ENCODE measurements at regions not wholly inside any gene's neighbourhood (a gene's known extent, or its start where the extent isn't known, plus 50 kb on each side); places are given as distances from the start of the nearest gene placed in this dataset.

DNA sequence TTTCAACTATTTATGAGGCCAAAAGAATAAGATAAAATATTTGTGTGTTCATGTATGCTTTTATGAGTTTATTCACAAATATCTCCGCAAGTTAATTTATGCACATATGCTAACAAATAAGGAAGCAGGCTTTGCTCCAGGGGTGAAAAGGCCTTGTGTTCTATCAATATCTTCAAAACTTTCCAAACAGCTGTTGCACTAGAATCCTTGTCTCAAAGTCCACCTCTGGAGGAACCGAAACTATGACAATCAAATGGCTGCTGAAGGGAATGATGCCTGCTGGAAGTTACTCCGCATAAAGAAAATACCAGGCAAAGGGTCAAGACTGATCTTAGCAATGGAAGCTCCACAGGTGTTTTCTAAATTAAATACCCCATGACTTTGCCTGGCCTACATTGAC is 145.0 kb upstream of the GHITM start:
- H3K79me2 ChIP-seq (ENCODE audit: insufficient read depth, low read length), result no peaks in the 10 kb centered on the region
- H4K20me1 ChIP-seq (ENCODE audit: insufficient read depth, low read length), result no peaks in the 10 kb centered on the region
- H3K4me1 ChIP-seq (ENCODE audit: insufficient read depth, low read length, severe bottlenecking), result no peaks in the 10 kb centered on the region
- H3F3A ChIP-seq (ENCODE audit: insufficient read depth, low read length), result no peaks in the 10 kb centered on the region
- H3K27me3 ChIP-seq (ENCODE audit: insufficient read depth, low read length), result 0 out of 2 replicates have a peak, but pooled peaks cover 5% of the 10 kb centered on the region
- no peaks in the 10 kb centered on the region for H3K9me2 ChIP-seq (ENCODE audit: low read depth, low read length)
- H3K27ac ChIP-seq (ENCODE audit: low read depth, low read length, poor library complexity, severe bottlenecking), result no peak overlapping the region
- no peak overlapping the region for H3K4me3 ChIP-seq (ENCODE audit: low read depth, low read length, poor library complexity, severe bottlenecking)
- H3K9ac ChIP-seq (ENCODE audit: low read length), result no peak overlapping the region
- no peak overlapping the region for H3K4me2 ChIP-seq (ENCODE audit: low read length)
- TF ChIP-seq, protein P1, sequence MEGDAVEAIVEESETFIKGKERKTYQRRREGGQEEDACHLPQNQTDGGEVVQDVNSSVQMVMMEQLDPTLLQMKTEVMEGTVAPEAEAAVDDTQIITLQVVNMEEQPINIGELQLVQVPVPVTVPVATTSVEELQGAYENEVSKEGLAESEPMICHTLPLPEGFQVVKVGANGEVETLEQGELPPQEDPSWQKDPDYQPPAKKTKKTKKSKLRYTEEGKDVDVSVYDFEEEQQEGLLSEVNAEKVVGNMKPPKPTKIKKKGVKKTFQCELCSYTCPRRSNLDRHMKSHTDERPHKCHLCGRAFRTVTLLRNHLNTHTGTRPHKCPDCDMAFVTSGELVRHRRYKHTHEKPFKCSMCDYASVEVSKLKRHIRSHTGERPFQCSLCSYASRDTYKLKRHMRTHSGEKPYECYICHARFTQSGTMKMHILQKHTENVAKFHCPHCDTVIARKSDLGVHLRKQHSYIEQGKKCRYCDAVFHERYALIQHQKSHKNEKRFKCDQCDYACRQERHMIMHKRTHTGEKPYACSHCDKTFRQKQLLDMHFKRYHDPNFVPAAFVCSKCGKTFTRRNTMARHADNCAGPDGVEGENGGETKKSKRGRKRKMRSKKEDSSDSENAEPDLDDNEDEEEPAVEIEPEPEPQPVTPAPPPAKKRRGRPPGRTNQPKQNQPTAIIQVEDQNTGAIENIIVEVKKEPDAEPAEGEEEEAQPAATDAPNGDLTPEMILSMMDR (IDR thresholded peaks at IDR 0.05; ENCODE audit: low read length), result no peak
- TF ChIP-seq EZH2 (IDR thresholded peaks at IDR 0.05; ENCODE audit: borderline replicate concordance, low read length), result no peak
- H3K36me3 ChIP-seq (ENCODE audit: insufficient read depth, low read length), result no peaks in the 10 kb centered on the region
- no peaks in the 10 kb centered on the region for H3K9me3 ChIP-seq (ENCODE audit: low read length)
- no peak overlapping the region for H2AFZ ChIP-seq (ENCODE audit: low read length)

DNA sequence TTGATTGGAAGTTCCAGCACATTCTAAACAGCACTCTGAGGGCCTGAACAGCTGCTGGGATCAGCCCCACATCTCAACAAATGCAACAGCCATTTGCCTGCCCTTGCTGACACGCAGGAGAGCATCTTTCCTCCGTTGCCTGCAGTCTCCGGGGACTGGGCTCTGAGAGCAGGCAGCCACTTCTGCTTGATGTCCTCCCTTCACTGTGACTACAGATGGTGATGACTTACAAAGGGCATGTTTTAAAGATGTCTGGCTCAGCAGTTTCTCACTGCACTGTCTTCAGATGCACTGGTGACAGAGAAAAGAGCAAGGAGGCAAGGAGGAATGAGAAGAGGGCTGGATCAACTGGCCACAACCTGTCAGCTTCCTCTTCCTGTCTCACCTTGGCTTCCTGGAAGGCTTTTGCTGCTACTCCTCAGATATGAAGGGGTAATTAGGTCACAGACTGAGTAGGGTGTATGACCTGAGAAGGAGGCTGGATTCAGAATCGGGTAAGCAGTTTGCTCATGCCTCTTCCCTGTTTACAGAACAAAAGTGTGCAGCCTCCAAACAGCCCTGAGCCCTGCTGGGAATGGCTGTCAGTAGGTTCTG is 143.5 kb upstream of the GHITM start:
- Histone ChIP-seq H3K4me1 (ENCODE audit: insufficient read depth, low read length, severe bottlenecking) (no peaks in the 10 kb centered on the region), H3K4me3 (ENCODE audit: low read depth, low read length, poor library complexity, severe bottlenecking) (no peak overlapping the region), H3K36me3 (ENCODE audit: insufficient read depth, low read length) (no peaks in the 10 kb centered on the region), H2AFZ (ENCODE audit: low read length) (no peak overlapping the region), H3K27me3 (ENCODE audit: insufficient read depth, low read length) (0 out of 2 replicates have a peak, but pooled peaks cover 5% of the 10 kb centered on the region), H3K79me2 (ENCODE audit: insufficient read depth, low read length) (no peaks in the 10 kb centered on the region), H3F3A (ENCODE audit: insufficient read depth, low read length) (no peaks in the 10 kb centered on the region), H3K27ac (ENCODE audit: low read depth, low read length, poor library complexity, severe bottlenecking) (no peak overlapping the region), H3K9ac (ENCODE audit: low read length) (no peak overlapping the region), H3K9me2 (ENCODE audit: low read depth, low read length) (no peaks in the 10 kb centered on the region), H4K20me1 (ENCODE audit: insufficient read depth, low read length) (no peaks in the 10 kb centered on the region), H3K4me2 (ENCODE audit: low read length) (no peak overlapping the region), H3K9me3 (ENCODE audit: low read length) (no peaks in the 10 kb centered on the region)
- TF ChIP-seq, protein P1 (IDR thresholded peaks at IDR 0.05; ENCODE audit: low read length), result no peak
- TF ChIP-seq EZH2 (IDR thresholded peaks at IDR 0.05; ENCODE audit: borderline replicate concordance, low read length), result no peak

DNA sequence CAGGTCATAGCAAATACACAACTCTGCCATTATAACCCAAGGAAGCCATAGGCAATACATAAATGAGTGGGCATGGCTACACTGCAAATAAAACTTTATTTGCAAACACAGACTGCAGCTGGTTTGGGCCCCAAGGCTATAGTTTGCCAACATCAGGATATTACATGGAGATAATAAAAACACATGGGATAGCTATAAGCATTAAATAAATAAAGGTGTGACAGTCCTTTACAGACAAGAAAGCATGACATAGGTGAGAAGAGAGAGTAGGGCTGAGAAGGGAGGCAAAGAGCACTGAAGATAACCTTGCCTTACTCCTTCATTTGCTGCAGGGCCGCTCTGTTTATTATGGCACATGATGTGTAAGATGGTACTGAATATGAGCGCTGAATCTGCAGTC is 135.1 kb upstream of the GHITM start:
- TF ChIP-seq, protein P1 (IDR thresholded peaks at IDR 0.05; ENCODE audit: low read length), result no peak
- no peak for TF ChIP-seq EZH2 (IDR thresholded peaks at IDR 0.05; ENCODE audit: borderline replicate concordance, low read length)
- Histone ChIP-seq H3K36me3 (ENCODE audit: insufficient read depth, low read length) (no peaks in the 10 kb centered on the region), H3K27me3 (ENCODE audit: insufficient read depth, low read length) (0 out of 2 replicates have a peak, but pooled peaks cover 3% of the 10 kb centered on the region), H4K20me1 (ENCODE audit: insufficient read depth, low read length) (no peaks in the 10 kb centered on the region), H3K79me2 (ENCODE audit: insufficient read depth, low read length) (no peaks in the 10 kb centered on the region), H3K9me2 (ENCODE audit: low read depth, low read length) (no peaks in the 10 kb centered on the region), H3K9me3 (ENCODE audit: low read length) (no peaks in the 10 kb centered on the region), H3K27ac (ENCODE audit: low read depth, low read length, poor library complexity, severe bottlenecking) (no peak overlapping the region), H3K4me1 (ENCODE audit: insufficient read depth, low read length, severe bottlenecking) (no peaks in the 10 kb centered on the region), H3K9ac (ENCODE audit: low read length) (no peak overlapping the region), H3K4me3 (ENCODE audit: low read depth, low read length, poor library complexity, severe bottlenecking) (no peak overlapping the region), H3K4me2 (ENCODE audit: low read length) (no peak overlapping the region), H2AFZ (ENCODE audit: low read length) (no peak overlapping the region), H3F3A (ENCODE audit: insufficient read depth, low read length) (no peaks in the 10 kb centered on the region)

Data from OCI-LY1 (cell line).